CD4-positive, alpha-beta T cell (primary cell): ENCODE measurements at regions not wholly inside any gene's neighbourhood (a gene's known extent, or its start where the extent isn't known, plus 50 kb on each side); places are given as distances from the start of the nearest gene placed in this dataset.

Source experiments
- ATAC-seq: fragments of 200-7000 bp; cut with Tn5 transposase; one replicate; pipeline ENCODE4 v1.10.0; 2022; ENCODE audit warnings: mild to moderate bottlenecking; ENCODE audit not compliant: poor library complexity
- CTCF ChIA-PET: fragments of 350-600 bp; sonication (Branson Sonifier 250); formaldehyde crosslinking; loops from one replicate; lab custom pipeline; 2021; ENCODE audit warnings: antibody characterized with exemption, inconsistent platforms; lab: Charles Lee
- POLR2A ChIA-PET: fragments of 350-600 bp; sonication (Branson Sonifier 250); formaldehyde crosslinking; loops from one replicate; lab custom pipeline; 2021; ENCODE audit warnings: antibody characterized with exemption, inconsistent platforms; lab: Charles Lee
- DNase-seq, 14 experiments: peaks; one replicate each; pipeline ENCODE4 v3.0.0-alpha.2; 2013 to 2020; ENCODE audit warnings: mixed read lengths in 2 of 14
- H3K27ac ChIP-seq, 2 donors: one replicate each; pipeline versions ENCODE4 v1.5.1 to v1.7.0; 2013; ENCODE audit warnings: low read length in 2 of 2, low read depth in 1 of 2, mild to moderate bottlenecking in 1 of 2
- H3K27me3 ChIP-seq, 2 experiments: 1 replicate in 1 of 2; 2 replicates in 1 of 2; pipeline versions ENCODE4 v1.6.1 to v1.7.0; 2013; ENCODE audit warnings: low read length in 2 of 2, control low read depth in 1 of 2, mild to moderate bottlenecking in 1 of 2, moderate library complexity in 1 of 2; ENCODE audit not compliant: insufficient read depth in 2 of 2, control insufficient read depth in 1 of 2
- H3K36me3 ChIP-seq: one replicate; pipeline ENCODE4 v1.6.1; 2013; ENCODE audit warnings: low read length, control low read depth; ENCODE audit not compliant: insufficient read depth
- H3K4me1 ChIP-seq: one replicate; pipeline ENCODE4 v1.6.1; 2013; ENCODE audit warnings: low read length, control low read depth; ENCODE audit not compliant: insufficient read depth
- H3K4me3 ChIP-seq: one replicate; pipeline ENCODE4 v1.5.1; 2013; ENCODE audit warnings: mild to moderate bottlenecking, low read length, moderate library complexity
- H3K9me3 ChIP-seq, 2 experiments: 1 replicate in 1 of 2; 2 replicates in 1 of 2; pipeline versions ENCODE4 v1.6.1 to v1.7.0; 2013; ENCODE audit warnings: low read length in 2 of 2, mild to moderate bottlenecking in 2 of 2, control low read depth in 1 of 2, moderate library complexity in 1 of 2; ENCODE audit not compliant: control insufficient read depth in 1 of 2, insufficient read depth in 1 of 2
- H3K27ac Mint-ChIP-seq: one replicate; pipeline ENCODE4 v1.8.0; 2020; ENCODE audit warnings: mixed read lengths
- H3K27me3 Mint-ChIP-seq: one replicate; pipeline ENCODE4 v1.8.0; 2021; ENCODE audit warnings: mixed read lengths
- H3K36me3 Mint-ChIP-seq: one replicate; pipeline ENCODE4 v1.8.0; 2021; ENCODE audit warnings: low read depth, mixed read lengths
- H3K4me1 Mint-ChIP-seq: one replicate; pipeline ENCODE4 v1.8.0; 2021; ENCODE audit warnings: low read depth, mixed read lengths
- H3K4me3 Mint-ChIP-seq: one replicate; pipeline ENCODE4 v1.8.0; 2020; ENCODE audit warnings: mild to moderate bottlenecking, mixed read lengths
- H3K9me3 Mint-ChIP-seq: one replicate; pipeline ENCODE4 v1.8.0; 2020; ENCODE audit warnings: mixed read lengths
- CTCF ChIP-seq: fragments of 200-600 bp; IDR thresholded peaks from one replicate; pipeline ENCODE4 v1.8.0; 2022; ENCODE audit warnings: antibody characterized with exemption, mild to moderate bottlenecking
- intact Hi-C, 2 experiments: fragments of 100-400 bp; cut with DNase I in 1 of 2; cut with micrococcal nuclease in 1 of 2; formaldehyde crosslinking; loops; one replicate each; pipeline versions ENCODE4 v1.15.1 to v1.9.0; 2023 to 2025; cut with DNase I, micrococcal nuclease

- no peak overlapping the region for H3K27ac ChIP-seq
- Mint-ChIP-seq H3K9me3 (peaks cover 3% of the 10 kb centered on the region), H3K36me3 (no peaks in the 10 kb centered on the region), H3K27ac (no peak overlapping the region), H3K27me3 (no peaks in the 10 kb centered on the region), H3K4me3 (no peak overlapping the region), H3K4me1 (no peaks in the 10 kb centered on the region)
- no peaks in the 10 kb centered on the region for H3K36me3 ChIP-seq
- peaks cover 0 to 18% of the 10 kb centered on the region in 2 experiments for H3K9me3 ChIP-seq
- DNase-seq, result no peak
- ChIA-PET POLR2A (no interaction called here), CTCF (no interaction called here)
- intact Hi-C loops, result no loop called here
- TF ChIP-seq CTCF, result no peak
- no peak for ATAC-seq
- no peaks in the 10 kb centered on the region for H3K4me1 ChIP-seq
- no peaks in the 10 kb centered on the region for H3K27me3 ChIP-seq
- no peak overlapping the region for H3K4me3 ChIP-seq
These were observed 334.1 kb downstream of the GABRB3 start for GRCh38 chr15:26438718-26439117.

GRCh38 chr15:26438316-26438715 lies 334.6 kb downstream of the GABRB3 start:
- ChIA-PET POLR2A (no interaction called here), CTCF (no interaction called here)
- Histone ChIP-seq H3K27me3 (no peaks in the 10 kb centered on the region), H3K27ac (no peak overlapping the region), H3K9me3 (peaks cover 0 to 20% of the 10 kb centered on the region in 2 experiments), H3K4me1 (no peaks in the 10 kb centered on the region), H3K4me3 (no peak overlapping the region), H3K36me3 (no peaks in the 10 kb centered on the region)
- ATAC-seq (no peak), DNase-seq (no peak)
- no peaks in the 10 kb centered on the region for H3K36me3 Mint-ChIP-seq
- no peak for TF ChIP-seq CTCF
- H3K4me3 Mint-ChIP-seq, result no peak overlapping the region
- no peaks in the 10 kb centered on the region for H3K27me3 Mint-ChIP-seq
- no peaks in the 10 kb centered on the region for H3K4me1 Mint-ChIP-seq
- H3K27ac Mint-ChIP-seq, result no peak overlapping the region
- intact Hi-C loops, result no loop called here
- H3K9me3 Mint-ChIP-seq, result peaks cover 3% of the 10 kb centered on the region

GRCh38 chr15:26433818-26434217 lies 339.0 kb downstream of the GABRB3 start:
- Mint-ChIP-seq H3K36me3 (no peaks in the 10 kb centered on the region), H3K27ac (no peak overlapping the region), H3K9me3 (peaks cover 4% of the 10 kb centered on the region), H3K27me3 (no peaks in the 10 kb centered on the region), H3K4me3 (no peak overlapping the region), H3K4me1 (no peaks in the 10 kb centered on the region)
- Histone ChIP-seq H3K9me3 (peaks cover 0 to 22% of the 10 kb centered on the region in 2 experiments), H3K36me3 (no peaks in the 10 kb centered on the region), H3K27me3 (no peaks in the 10 kb centered on the region), H3K4me1 (no peaks in the 10 kb centered on the region), H3K4me3 (no peak overlapping the region), H3K27ac (no peak overlapping the region)
- DNase-seq, result no peak
- ChIA-PET CTCF (no interaction called here), POLR2A (no interaction called here)
- intact Hi-C loops, result no loop called here
- no peak for TF ChIP-seq CTCF
- ATAC-seq, result no peak
